ENCODE measurements at regions not wholly inside any gene's neighbourhood (a gene's known extent, or its start where the extent isn't known, plus 50 kb on each side); places are given as distances from the start of the nearest gene placed in this dataset.

- Histone ChIP-seq H3K4me1 (ENCODE audit: control insufficient read depth, insufficient read depth, low read length) (no peaks in the 10 kb centered on the region), H3K27ac (ENCODE audit: low read length) (no peak overlapping the region), H3K9me3 (ENCODE audit: control insufficient read depth in 2 of 2, low read length in 2 of 2) (no peaks in the 10 kb centered on the region), H3K4me3 (ENCODE audit: low read length in 2 of 2) (no peak overlapping the region), H3K27me3 (ENCODE audit: control insufficient read depth in 1 of 2, insufficient read depth in 2 of 2, low read length in 2 of 2) (no peaks in the 10 kb centered on the region), H3K9ac (ENCODE audit: low read length in 2 of 2) (no peak overlapping the region), H3K36me3 (ENCODE audit: control insufficient read depth in 2 of 2, insufficient read depth in 2 of 2, low read length in 2 of 2) (no peaks in the 10 kb centered on the region)
Measured at GRCh38 chr2:19607931-19608771, 249.7 kb upstream of the OSR1 start.

DNA sequence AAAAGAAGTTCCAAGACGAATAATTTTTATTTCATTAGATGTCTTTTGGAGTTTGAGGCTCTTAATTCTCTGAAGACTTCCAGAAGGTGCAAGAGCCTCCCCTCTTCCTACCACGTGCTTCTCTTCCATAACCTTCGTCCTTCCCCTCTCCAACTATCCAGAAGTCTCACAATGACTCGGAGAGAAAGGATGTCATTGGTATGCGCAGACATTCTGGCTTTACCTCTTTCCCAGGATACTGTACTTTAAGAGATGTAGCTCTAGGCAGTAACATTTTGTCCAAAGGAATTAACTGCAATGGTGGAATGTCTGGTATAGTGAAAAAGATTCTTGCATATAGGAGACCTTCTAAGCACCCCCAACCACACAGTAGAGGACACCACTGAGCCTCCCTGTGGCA lies 249.0 kb upstream of the OSR1 start:
- Histone ChIP-seq H3K9me3 (ENCODE audit: control insufficient read depth in 2 of 2, low read length in 2 of 2) (no peaks in the 10 kb centered on the region), H3K4me3 (ENCODE audit: low read length in 2 of 2) (no peak overlapping the region), H3K4me1 (ENCODE audit: control insufficient read depth, insufficient read depth, low read length) (no peaks in the 10 kb centered on the region), H3K27ac (ENCODE audit: low read length) (no peak overlapping the region), H3K36me3 (ENCODE audit: control insufficient read depth in 2 of 2, insufficient read depth in 2 of 2, low read length in 2 of 2) (no peaks in the 10 kb centered on the region), H3K27me3 (ENCODE audit: control insufficient read depth in 1 of 2, insufficient read depth in 2 of 2, low read length in 2 of 2) (no peaks in the 10 kb centered on the region), H3K9ac (ENCODE audit: low read length in 2 of 2) (no peak overlapping the region)

DNA sequence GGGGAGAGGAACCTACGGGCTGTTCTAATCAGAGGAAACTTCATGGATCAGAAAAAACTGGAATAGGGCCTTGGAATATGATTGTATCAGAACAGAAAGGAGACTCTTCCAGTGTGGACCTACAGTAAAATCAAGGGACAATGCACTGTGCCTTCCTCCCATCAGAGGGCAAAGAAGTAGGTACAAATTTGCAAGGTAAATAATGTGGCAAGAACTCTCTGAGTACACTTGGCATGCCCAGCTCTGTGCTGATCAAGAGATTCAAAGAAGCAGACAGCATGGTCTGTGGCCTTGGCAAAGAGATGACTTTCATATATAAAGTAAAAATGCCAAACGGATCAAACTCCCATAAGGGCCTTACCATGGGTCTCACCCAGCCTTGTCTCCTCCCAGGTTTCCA lies 242.6 kb upstream of the OSR1 start:
- no peak overlapping the region for H3K4me3 ChIP-seq (ENCODE audit: low read length in 2 of 2)

GRCh38 chr2:19600506-19600905 lies 242.1 kb upstream of the OSR1 start:
- Histone ChIP-seq H3K4me3 (ENCODE audit: low read length in 2 of 2) (no peak overlapping the region), H3K9me3 (ENCODE audit: control insufficient read depth in 2 of 2, low read length in 2 of 2) (no peaks in the 10 kb centered on the region), H3K9ac (ENCODE audit: low read length in 2 of 2) (no peak overlapping the region), H3K27me3 (ENCODE audit: control insufficient read depth in 1 of 2, insufficient read depth in 2 of 2, low read length in 2 of 2) (no peaks in the 10 kb centered on the region), H3K4me1 (ENCODE audit: control insufficient read depth, insufficient read depth, low read length) (no peaks in the 10 kb centered on the region), H3K36me3 (ENCODE audit: control insufficient read depth in 2 of 2, insufficient read depth in 2 of 2, low read length in 2 of 2) (no peaks in the 10 kb centered on the region), H3K27ac (ENCODE audit: low read length) (no peak overlapping the region)

More for the DNA sequence above, 242.6 kb upstream of the OSR1 start:
- no peaks in the 10 kb centered on the region for H3K4me1 ChIP-seq (ENCODE audit: control insufficient read depth, insufficient read depth, low read length)
- H3K9me3 ChIP-seq (ENCODE audit: control insufficient read depth in 2 of 2, low read length in 2 of 2) = no peaks in the 10 kb centered on the region
- no peak overlapping the region for H3K9ac ChIP-seq (ENCODE audit: low read length in 2 of 2)
- H3K27me3 ChIP-seq (ENCODE audit: control insufficient read depth in 1 of 2, insufficient read depth in 2 of 2, low read length in 2 of 2) = no peaks in the 10 kb centered on the region
- H3K27ac ChIP-seq (ENCODE audit: low read length) = no peak overlapping the region
- no peaks in the 10 kb centered on the region for H3K36me3 ChIP-seq (ENCODE audit: control insufficient read depth in 2 of 2, insufficient read depth in 2 of 2, low read length in 2 of 2)

DNA sequence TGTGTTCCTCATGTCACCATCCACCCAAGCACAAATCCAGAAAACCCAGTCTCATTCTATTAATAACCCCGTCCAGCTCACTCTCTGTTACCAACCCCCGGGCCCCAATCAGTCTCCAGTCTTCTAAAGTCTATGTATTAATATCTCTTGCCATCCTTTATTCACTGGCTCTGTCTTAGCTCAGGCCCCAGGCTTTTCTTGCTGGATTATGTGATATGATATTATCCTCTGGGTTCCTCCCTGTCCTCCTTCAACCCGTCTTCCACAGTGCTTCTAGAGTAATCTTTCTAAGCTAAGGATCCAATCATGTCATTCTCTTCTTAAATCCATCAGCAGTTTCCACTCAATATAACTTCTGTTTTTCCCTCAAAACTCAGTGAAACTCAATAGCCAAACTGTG lies 240.5 kb upstream of the OSR1 start:
- no peaks in the 10 kb centered on the region for H3K27me3 ChIP-seq (ENCODE audit: control insufficient read depth in 1 of 2, insufficient read depth in 2 of 2, low read length in 2 of 2)
- H3K9ac ChIP-seq (ENCODE audit: low read length in 2 of 2) = no peak overlapping the region
- H3K36me3 ChIP-seq (ENCODE audit: control insufficient read depth in 2 of 2, insufficient read depth in 2 of 2, low read length in 2 of 2) = no peaks in the 10 kb centered on the region
- H3K27ac ChIP-seq (ENCODE audit: low read length) = no peak overlapping the region
- no peaks in the 10 kb centered on the region for H3K4me1 ChIP-seq (ENCODE audit: control insufficient read depth, insufficient read depth, low read length)
- no peak overlapping the region for H3K4me3 ChIP-seq (ENCODE audit: low read length in 2 of 2)
- H3K9me3 ChIP-seq (ENCODE audit: control insufficient read depth in 2 of 2, low read length in 2 of 2) = no peaks in the 10 kb centered on the region

GRCh38 chr2:19592197-19592596 lies 233.8 kb upstream of the OSR1 start:
- Histone ChIP-seq H3K9me3 (ENCODE audit: control insufficient read depth in 2 of 2, low read length in 2 of 2) (no peaks in the 10 kb centered on the region), H3K9ac (ENCODE audit: low read length in 2 of 2) (no peak overlapping the region), H3K27me3 (ENCODE audit: control insufficient read depth in 1 of 2, insufficient read depth in 2 of 2, low read length in 2 of 2) (no peaks in the 10 kb centered on the region), H3K4me3 (ENCODE audit: low read length in 2 of 2) (no peak overlapping the region), H3K27ac (ENCODE audit: low read length) (no peak overlapping the region), H3K36me3 (ENCODE audit: control insufficient read depth in 2 of 2, insufficient read depth in 2 of 2, low read length in 2 of 2) (no peaks in the 10 kb centered on the region), H3K4me1 (ENCODE audit: control insufficient read depth, insufficient read depth, low read length) (no peaks in the 10 kb centered on the region)

DNA sequence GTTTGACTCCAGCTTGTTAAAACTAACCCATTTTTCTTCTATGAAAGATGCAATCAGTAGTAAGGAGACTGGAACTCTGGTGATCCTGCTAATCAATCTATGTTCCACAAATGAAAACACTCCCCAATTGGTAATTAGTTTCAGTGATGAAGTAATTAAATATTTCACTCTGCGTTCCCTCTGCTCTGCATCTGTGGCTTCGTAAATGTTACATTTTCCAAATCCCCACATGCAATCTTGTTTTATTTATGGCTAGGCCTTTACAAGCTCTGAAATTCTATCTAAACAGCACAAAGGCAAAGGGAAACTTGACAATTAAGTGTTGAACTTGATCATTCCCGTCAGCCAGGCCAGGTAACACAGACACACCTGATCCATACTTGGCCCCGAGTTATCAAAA lies 231.4 kb upstream of the OSR1 start:
- Histone ChIP-seq H3K27me3 (ENCODE audit: control insufficient read depth in 1 of 2, insufficient read depth in 2 of 2, low read length in 2 of 2) (no peaks in the 10 kb centered on the region), H3K27ac (ENCODE audit: low read length) (no peak overlapping the region), H3K9me3 (ENCODE audit: control insufficient read depth in 2 of 2, low read length in 2 of 2) (no peaks in the 10 kb centered on the region), H3K36me3 (ENCODE audit: control insufficient read depth in 2 of 2, insufficient read depth in 2 of 2, low read length in 2 of 2) (no peaks in the 10 kb centered on the region), H3K4me1 (ENCODE audit: control insufficient read depth, insufficient read depth, low read length) (no peaks in the 10 kb centered on the region), H3K4me3 (ENCODE audit: low read length in 2 of 2) (no peak overlapping the region), H3K9ac (ENCODE audit: low read length in 2 of 2) (no peak overlapping the region)

DNA sequence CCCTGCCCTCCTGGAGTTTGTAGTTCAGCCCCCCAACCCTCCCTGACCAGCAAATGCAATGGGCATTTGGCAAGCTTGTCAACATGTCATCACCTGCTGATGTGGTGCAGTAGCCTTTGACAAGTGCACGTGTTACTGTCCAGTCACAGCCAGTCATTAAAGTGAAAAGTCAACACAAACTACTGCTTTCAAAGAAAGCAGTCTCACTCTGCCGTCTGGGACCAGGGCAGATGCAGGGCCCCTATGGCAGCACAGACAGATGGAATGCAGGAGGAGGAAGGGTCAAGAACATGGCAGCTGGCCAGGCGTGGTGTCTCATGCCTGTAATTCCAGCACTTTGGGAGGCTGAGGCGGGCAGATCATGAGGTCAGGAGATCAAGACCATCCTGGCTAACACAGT lies 222.4 kb upstream of the OSR1 start:
- Histone ChIP-seq H3K27me3 (ENCODE audit: control insufficient read depth in 1 of 2, insufficient read depth in 2 of 2, low read length in 2 of 2) (no peaks in the 10 kb centered on the region), H3K9ac (ENCODE audit: low read length in 2 of 2) (no peak overlapping the region), H3K4me3 (ENCODE audit: low read length in 2 of 2) (no peak overlapping the region), H3K36me3 (ENCODE audit: control insufficient read depth in 2 of 2, insufficient read depth in 2 of 2, low read length in 2 of 2) (no peaks in the 10 kb centered on the region), H3K27ac (ENCODE audit: low read length) (no peak overlapping the region), H3K4me1 (ENCODE audit: control insufficient read depth, insufficient read depth, low read length) (no peaks in the 10 kb centered on the region), H3K9me3 (ENCODE audit: control insufficient read depth in 2 of 2, low read length in 2 of 2) (no peaks in the 10 kb centered on the region)

DNA sequence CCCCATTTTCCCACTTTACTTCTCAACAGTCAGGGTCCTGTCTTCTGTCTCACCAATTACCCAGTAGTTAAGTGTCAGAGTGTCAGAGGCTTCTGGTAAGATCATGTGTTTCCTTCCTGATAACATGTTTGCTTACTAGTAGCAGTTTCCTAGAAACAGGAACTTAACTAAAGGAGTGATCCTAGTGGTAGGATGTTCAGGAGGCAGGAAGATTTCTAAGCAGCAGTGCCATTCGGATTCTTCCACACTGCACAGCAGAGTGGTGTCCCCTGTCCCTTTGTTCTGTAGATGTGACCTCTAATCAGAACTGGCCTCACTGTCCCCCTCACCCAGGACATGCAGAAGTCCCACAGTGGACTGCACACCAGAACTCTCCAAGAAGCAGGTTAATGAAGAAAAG lies 221.8 kb upstream of the OSR1 start:
- Histone ChIP-seq H3K27ac (ENCODE audit: low read length) (no peak overlapping the region), H3K27me3 (ENCODE audit: control insufficient read depth in 1 of 2, insufficient read depth in 2 of 2, low read length in 2 of 2) (no peaks in the 10 kb centered on the region), H3K36me3 (ENCODE audit: control insufficient read depth in 2 of 2, insufficient read depth in 2 of 2, low read length in 2 of 2) (no peaks in the 10 kb centered on the region), H3K9ac (ENCODE audit: low read length in 2 of 2) (no peak overlapping the region), H3K4me3 (ENCODE audit: low read length in 2 of 2) (no peak overlapping the region), H3K9me3 (ENCODE audit: control insufficient read depth in 2 of 2, low read length in 2 of 2) (no peaks in the 10 kb centered on the region), H3K4me1 (ENCODE audit: control insufficient read depth, insufficient read depth, low read length) (no peaks in the 10 kb centered on the region)

DNA sequence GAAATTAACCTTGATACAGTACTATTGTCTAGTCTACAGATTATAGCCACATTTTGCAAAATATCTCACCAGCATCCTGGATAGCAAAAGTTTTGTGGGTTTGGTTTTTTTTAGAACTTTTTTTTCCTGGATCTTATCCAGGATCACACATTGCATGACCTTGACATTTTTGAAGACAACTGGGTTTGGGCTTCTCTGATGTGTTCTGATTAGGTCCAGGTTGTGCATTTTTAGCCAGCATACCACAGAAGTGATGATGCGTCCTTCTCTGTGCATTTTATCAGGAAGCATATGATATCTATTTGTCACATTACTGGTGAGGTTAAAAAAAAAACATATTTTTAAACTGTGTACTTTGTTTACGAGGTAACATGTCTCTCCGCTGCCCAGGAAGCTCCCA lies 221.0 kb upstream of the OSR1 start:
- Histone ChIP-seq H3K9ac (ENCODE audit: low read length in 2 of 2) (no peak overlapping the region), H3K9me3 (ENCODE audit: control insufficient read depth in 2 of 2, low read length in 2 of 2) (no peaks in the 10 kb centered on the region), H3K36me3 (ENCODE audit: control insufficient read depth in 2 of 2, insufficient read depth in 2 of 2, low read length in 2 of 2) (no peaks in the 10 kb centered on the region), H3K4me3 (ENCODE audit: low read length in 2 of 2) (no peak overlapping the region), H3K27me3 (ENCODE audit: control insufficient read depth in 1 of 2, insufficient read depth in 2 of 2, low read length in 2 of 2) (no peaks in the 10 kb centered on the region), H3K4me1 (ENCODE audit: control insufficient read depth, insufficient read depth, low read length) (peaks cover 2% of the 10 kb centered on the region), H3K27ac (ENCODE audit: low read length) (no peak overlapping the region)

- no peaks in the 10 kb centered on the region for H3K9me3 ChIP-seq (ENCODE audit: control insufficient read depth in 2 of 2, low read length in 2 of 2)
- no peaks in the 10 kb centered on the region for H3K36me3 ChIP-seq (ENCODE audit: control insufficient read depth in 2 of 2, insufficient read depth in 2 of 2, low read length in 2 of 2)
- no peak overlapping the region for H3K4me3 ChIP-seq (ENCODE audit: low read length in 2 of 2)
- H3K27ac ChIP-seq (ENCODE audit: low read length) = no peak overlapping the region
- H3K9ac ChIP-seq (ENCODE audit: low read length in 2 of 2) = no peak overlapping the region
- H3K4me1 ChIP-seq (ENCODE audit: control insufficient read depth, insufficient read depth, low read length) = peaks cover 5% of the 10 kb centered on the region
- H3K27me3 ChIP-seq (ENCODE audit: control insufficient read depth in 1 of 2, insufficient read depth in 2 of 2, low read length in 2 of 2) = no peaks in the 10 kb centered on the region
Measured at GRCh38 chr2:19577723-19578122, 219.3 kb upstream of the OSR1 start.
